ENCODE measurements at regions not wholly inside any gene's neighbourhood (a gene's known extent, or its start where the extent isn't known, plus 50 kb on each side); places are given as distances from the start of the nearest gene placed in this dataset.

DNA sequence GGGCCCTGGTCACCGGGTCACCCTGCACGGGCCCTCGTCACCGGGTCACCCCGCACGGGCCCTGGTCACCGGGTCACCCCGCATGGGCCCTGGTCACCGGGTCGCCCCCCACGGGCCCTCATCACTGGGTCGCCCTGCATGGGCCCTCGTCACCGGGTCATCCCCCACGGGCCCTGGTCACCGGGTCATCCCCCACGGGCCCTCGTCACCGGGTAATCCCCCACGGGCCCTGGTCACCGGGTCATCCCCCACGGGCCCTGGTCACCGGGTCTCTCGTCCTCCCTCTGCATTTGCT lies 77.6 kb downstream of the RIPK4 start:
- DNase-seq, result no peak

DNA sequence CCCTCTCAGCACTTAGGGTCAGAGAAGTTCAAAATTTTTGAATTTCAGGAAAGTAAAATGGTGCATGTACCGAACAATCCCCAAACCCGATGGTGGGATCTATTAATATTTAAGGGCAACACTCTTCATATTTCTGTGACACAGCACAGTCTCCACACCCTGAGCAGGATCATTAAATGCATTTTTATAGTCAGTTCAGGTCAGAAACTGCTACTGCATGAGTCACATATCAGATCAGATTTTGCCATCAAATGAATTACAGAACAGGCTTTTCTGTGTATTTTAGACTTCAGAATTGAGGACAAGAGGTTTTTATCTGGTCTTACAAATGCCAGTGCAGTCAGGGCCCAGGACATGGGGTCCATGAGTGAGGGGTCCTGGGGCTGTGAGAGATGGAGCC lies 79.2 kb downstream of the RIPK4 start:
- DNase-seq, result no peak

GRCh38 chr21:41686664-41687063 lies 80.2 kb downstream of the RIPK4 start:
- no peak for DNase-seq

- no peak for DNase-seq
Measured at GRCh38 chr21:41685511-41686149, 81.2 kb downstream of the RIPK4 start.

- DNase-seq, result no peak
Measured at GRCh38 chr21:41684381-41685245, 82.2 kb downstream of the RIPK4 start.

- DNase-seq, result no peak
Measured at GRCh38 chr21:41683815-41684214, 83.0 kb downstream of the RIPK4 start.

DNA sequence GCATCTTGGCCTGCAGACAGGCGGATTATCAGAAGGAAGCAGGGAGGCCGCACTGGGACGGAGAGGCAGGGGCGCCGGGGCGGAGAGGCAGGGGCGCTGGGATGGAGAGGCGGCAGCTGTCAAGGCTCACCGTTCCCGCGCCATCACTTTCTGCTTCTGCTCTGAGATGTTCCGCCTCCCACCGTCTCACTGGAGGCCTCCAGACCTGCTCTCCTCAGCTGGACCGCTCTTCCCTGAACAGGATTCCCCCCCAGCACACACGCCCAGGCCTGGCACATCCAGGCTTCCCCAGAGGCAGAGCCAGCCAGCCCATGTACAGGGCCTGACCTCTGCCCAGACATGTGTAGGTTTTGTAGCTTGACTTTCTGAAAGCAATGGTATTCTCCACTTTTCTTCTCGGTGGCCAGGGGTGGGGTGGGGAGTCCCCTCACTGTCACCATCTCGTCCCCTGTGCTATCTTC lies 84.1 kb downstream of the RIPK4 start:
- DNase-seq, result no peak

GRCh38 chr21:41681939-41682718 lies 84.7 kb downstream of the RIPK4 start:
- DNase-seq, result no peak

DNA sequence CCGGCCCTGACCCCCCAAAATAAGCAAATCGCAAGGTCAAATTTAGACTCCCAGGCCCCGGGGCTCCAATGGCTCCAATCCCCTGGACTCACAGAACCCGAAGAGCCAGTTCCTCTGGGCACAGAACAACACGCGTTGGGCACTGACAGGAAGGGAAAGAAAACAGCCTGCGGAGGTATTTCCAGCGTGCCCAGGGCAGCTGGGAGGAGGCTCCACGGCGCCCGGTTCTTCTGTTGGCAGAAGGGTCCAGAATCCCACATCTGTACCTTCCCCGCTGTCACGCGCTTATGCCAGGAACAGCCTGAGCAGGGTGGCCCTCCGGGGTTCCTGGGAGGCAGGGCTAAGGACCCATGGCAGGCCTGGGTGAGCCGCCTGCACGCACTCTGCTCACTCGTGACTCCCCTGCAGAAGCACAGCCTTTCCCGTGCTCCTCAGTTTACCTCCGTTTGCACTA lies 85.5 kb downstream of the RIPK4 start:
- no peak for DNase-seq

- DNase-seq, result no peak
Measured at GRCh38 chr21:41680444-41681347, 86.2 kb downstream of the RIPK4 start.

- DNase-seq, result peak; percentile 92
Measured at GRCh38 chr21:41678924-41679318, 87.9 kb downstream of the RIPK4 start.

DNA sequence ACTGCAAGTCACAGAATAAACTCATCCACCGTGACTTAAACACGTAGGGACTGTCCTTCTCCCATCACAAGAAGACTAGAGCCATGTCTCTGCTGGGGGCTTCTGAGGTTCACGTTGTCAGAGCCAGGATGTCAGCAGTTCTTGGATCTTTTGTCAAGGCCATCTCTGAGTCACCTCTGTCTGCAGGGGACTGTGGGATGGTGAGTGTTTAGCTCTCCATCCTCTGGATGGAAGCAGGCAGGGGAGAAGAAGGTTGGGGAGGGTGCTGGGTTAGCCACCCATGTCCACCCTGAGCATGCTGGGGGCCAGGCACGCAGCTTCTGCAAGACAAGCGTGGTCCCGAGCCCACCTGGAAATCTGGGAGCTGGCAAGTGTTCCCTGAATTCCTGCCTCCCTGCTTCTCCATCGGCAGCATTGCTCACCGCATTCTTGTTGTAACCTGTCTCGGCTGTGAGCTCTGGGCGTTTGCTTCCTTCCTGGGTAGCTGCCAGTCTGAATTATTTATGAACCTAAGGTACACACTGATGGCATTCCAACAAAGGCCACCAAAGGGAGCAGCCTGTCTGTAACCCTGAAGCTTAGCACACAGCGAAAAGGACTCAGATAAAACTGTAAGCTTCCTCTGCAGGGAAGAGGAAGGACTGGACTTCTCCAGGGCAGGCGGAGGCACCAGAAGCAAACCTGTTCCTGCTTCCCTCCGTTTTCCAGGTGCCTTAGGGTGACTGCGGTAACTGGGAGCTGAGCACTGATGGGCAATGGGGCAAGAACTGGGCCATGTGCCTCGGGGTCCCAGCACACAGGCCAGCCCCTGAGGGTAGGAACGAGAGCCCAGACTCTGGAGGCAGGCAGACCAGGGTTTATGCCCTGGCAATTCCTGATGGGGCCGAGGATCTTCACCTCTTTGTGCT lies 88.6 kb downstream of the RIPK4 start:
- DNase-seq, result peak; percentile 35

DNA sequence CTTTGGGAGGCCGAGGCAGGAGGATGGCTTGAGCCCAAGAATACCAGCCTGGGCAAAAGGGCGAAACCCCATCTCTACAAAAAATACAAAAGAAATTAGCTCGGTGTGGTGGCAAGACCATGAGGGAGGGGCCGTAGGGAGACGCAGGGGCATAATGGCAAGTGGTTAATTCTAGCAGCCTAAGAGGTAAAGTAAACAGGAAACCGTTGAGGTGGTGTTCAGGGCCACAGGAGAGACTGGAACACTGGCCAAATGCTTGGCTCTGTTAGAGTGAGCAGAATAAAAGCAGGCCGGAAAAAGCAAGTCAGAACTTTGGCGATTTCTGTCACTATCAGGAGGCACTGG lies 89.2 kb downstream of the RIPK4 start:
- DNase-seq, result no peak

DNA sequence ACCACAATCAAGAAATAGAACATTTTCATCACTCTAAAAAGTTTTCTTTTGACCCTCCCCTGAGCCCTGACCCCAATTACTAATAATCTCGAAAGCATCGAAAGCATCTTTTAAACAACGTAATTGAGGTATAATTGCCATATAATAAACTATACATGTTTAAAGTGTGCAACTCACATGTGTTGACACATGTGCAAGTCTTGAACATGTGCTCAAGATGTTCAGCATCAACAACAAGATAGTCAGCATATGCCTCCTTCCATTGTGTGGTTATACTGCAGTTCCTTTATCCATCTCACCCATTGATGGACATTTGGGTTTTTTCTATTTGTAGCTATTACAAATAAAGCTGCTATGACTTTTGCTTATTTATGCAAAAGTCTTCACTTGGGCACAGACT lies 90.7 kb downstream of the RIPK4 start:
- DNase-seq, result peak; percentile 13

DNA sequence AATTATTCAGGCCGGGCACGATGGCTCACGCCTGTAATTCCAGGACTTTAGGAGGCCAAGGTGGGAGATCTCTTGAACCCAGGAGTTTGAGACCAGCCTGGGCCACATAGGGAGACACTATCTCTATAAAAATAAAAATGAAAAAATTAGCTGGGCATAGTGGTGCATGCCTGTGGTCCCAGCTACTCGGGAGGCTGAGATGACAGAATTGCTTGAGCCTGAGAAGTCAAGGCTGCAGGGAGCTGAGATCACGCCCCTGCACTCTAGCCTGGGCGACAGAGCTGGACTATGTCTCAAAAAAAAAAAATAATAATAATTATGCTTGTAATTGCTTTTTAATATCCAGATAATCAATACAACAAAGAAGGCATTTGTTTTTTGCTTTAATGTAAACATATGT lies 91.3 kb downstream of the RIPK4 start:
- no peak for DNase-seq

GRCh38 chr21:41674402-41674801 lies 92.5 kb downstream of the RIPK4 start:
- DNase-seq, result no peak

GRCh38 chr21:41673596-41674335 lies 93.1 kb downstream of the RIPK4 start:
- no peak for DNase-seq

- no peak for DNase-seq
Measured at GRCh38 chr21:41673071-41673470, 93.8 kb downstream of the RIPK4 start.

DNA sequence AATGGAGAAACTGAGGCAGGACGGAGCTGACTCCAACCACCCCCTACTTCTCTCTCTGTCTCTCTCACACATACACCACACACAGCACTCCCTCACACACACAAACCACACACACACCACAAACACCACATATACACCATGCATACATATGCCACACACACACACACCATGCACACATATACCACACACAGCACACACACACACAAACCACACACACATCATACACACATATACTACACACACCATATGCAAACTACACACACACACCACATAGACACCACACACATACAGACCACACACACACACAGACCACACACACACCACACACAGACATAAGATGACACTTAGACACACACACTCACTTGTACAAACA lies 94.3 kb downstream of the RIPK4 start:
- DNase-seq, result no peak

DNA sequence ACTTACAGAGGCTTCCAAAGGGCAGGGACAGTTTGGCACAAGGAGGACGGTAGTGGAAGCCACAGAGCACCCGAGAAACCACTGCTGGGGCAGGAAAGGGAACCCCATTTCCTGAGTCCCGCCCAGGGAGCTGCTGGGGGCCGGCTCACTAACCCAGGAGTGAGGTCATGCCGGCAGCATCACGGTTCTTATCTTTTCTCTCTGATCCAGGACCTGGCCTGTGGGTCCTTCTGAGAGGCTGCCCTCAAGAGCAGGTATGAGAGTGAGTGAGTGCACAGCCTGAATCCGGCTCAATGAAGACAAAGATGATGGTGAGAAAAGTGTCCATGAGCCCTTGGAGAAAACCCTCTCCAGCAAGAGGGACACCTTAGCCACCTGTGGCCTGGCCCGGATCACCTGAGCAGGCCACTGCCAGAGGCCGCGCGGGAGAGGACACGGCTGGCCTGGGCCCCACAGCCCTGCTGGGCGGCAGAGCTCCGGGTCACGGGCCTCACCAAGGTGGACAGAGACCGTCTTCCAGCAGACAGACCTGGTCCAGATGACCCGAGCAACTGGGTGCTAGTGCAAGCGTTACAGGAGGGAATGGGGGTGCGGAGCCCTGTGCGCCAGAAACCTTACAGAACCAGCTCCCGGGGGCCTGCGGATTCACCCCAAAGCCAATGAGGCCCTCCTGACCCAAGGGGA lies 94.9 kb downstream of the RIPK4 start:
- DNase-seq, result no peak

Data from skin of body (tissue), 1 donor.